K562 (cell line): ENCODE measurements at regions not wholly inside any gene's neighbourhood (a gene's known extent, or its start where the extent isn't known, plus 50 kb on each side); places are given as distances from the start of the nearest gene placed in this dataset.

Source experiments
- MAFF ChIP-seq: IDR thresholded peaks from 2 replicates; pipeline ENCODE4 v1.6.1; 2012; ENCODE audit warnings: low read length, improper control_type of control experiment
- NR3C1 ChIP-seq: sonication (generic); formaldehyde crosslinking; IDR thresholded peaks from 2 replicates; pipeline ENCODE4 v1.8.1; 2022; ENCODE audit warnings: missing genetic modification reagents
- POLR2A ChIP-seq: fragments of 450-650 bp; conservative IDR thresholded peaks from 2 replicates; pipeline ENCODE4 v1.6.1; 2016
- POLR2AphosphoS5 ChIP-seq: IDR thresholded peaks from 2 replicates; pipeline ENCODE4 v1.6.1; 2011; ENCODE audit warnings: mild to moderate bottlenecking, low read depth, low read length, moderate library complexity; ENCODE audit not compliant: control insufficient read depth, insufficient read depth
- RAD21 ChIP-seq, 2 experiments: fragments of 250-450 bp in 1 of 2; fragments of 450-650 bp in 1 of 2; sonication (Bioruptor Pico) in 1 of 2; formaldehyde crosslinking in 1 of 2; IDR thresholded peaks in 1 of 2; conservative IDR thresholded peaks in 1 of 2; 2 replicates each; pipeline versions ENCODE4 v1.4.0 to v1.8.0; 2020 to 2022; ENCODE audit warnings: mild to moderate bottlenecking in 2 of 2, moderate library complexity in 1 of 2
- ZNF274 ChIP-seq: IDR thresholded peaks from 2 replicates; pipeline ENCODE4 v1.6.1; 2011; ENCODE audit warnings: low read depth, mild to moderate bottlenecking, low read length, moderate library complexity, borderline replicate concordance
- TF ChIP-seq, protein P1 (sequence below), 2 experiments: fragments of 450-650 bp in 1 of 2; sonication (generic) in 1 of 2; formaldehyde crosslinking; conservative IDR thresholded peaks; 2 replicates each; pipeline versions ENCODE4 v1.4.0 to v1.8.1; 2020 to 2022; ENCODE audit warnings: mild to moderate bottlenecking in 1 of 2, missing genetic modification reagents in 1 of 2

DNA sequence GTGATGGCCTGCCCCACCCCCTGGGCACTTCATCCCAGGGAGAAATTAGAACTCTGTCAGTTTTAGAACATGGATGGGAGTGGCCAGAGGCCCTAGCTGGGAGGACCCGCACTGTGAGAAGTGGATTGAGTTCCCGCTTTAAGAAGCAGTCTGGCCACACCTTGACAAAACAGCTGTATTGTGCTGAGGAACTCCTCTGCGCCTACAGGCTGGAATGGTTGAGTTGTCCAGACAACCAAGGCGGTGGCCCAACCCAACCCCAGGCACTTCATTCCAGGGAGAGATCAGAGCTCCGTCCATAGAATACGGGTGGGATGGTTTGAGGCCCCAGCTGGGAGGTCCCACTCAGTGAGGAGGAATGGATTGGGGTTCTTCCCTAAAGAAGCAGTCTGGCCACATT, 196.0 kb downstream of the TMEM26 start:
- no peak for TF ChIP-seq RAD21 (CRISPR knock-in tag; conservative IDR thresholded peaks at IDR 0.05 in 1 of 2, IDR thresholded peaks at IDR 0.05 in 1 of 2)
- TF ChIP-seq POLR2AphosphoS5, result no peak
- TF ChIP-seq ZNF274, result no peak
- TF ChIP-seq NR3C1 (CRISPR knock-in tag), result no peak
- TF ChIP-seq MAFF, result no peak
- no peak for TF ChIP-seq POLR2A
- TF ChIP-seq, protein P1, sequence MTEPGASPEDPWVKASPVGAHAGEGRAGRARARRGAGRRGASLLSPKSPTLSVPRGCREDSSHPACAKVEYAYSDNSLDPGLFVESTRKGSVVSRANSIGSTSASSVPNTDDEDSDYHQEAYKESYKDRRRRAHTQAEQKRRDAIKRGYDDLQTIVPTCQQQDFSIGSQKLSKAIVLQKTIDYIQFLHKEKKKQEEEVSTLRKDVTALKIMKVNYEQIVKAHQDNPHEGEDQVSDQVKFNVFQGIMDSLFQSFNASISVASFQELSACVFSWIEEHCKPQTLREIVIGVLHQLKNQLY (CRISPR knock-in tag; conservative IDR thresholded peaks at IDR 0.05), result no peak
